ENCODE measurements at regions not wholly inside any gene's neighbourhood (a gene's known extent, or its start where the extent isn't known, plus 50 kb on each side); places are given as distances from the start of the nearest gene placed in this dataset.

- CTCF ChIA-PET (ENCODE audit: low intra/inter-chr PET ratio): no interaction called here
Measured at GRCh38 chr2:81645745-81646301, 1341.3 kb upstream of the LRRTM1 start.

More at GRCh38 chr2:81645745-81646301, 1341.3 kb upstream of the LRRTM1 start:
- no peaks in the 10 kb centered on the region for H3K9me1 ChIP-seq (ENCODE audit: control insufficient read depth, insufficient read depth, low read length)
- no peaks in the 10 kb centered on the region for H3K79me2 ChIP-seq (ENCODE audit: control insufficient read depth, insufficient read depth, low read length)
- no peak for FAIRE-seq
- no peak overlapping the region for H2AFZ ChIP-seq (ENCODE audit: low read depth, low read length)
- no peaks in the 10 kb centered on the region; the same call in 1 of the 2 replicates for H3K9me3 ChIP-seq (replicated peaks; ENCODE audit: control insufficient read depth, insufficient read depth, low read depth, low read length)
- H3K27me3 ChIP-seq (ENCODE audit: control insufficient read depth in 2 of 2, insufficient read depth in 2 of 2, low read length in 2 of 2): no peaks in the 10 kb centered on the region
- H3K27ac ChIP-seq (ENCODE audit: extremely low read depth, low read depth, low read length): no peak overlapping the region
- no peak overlapping the region for H3K4me2 ChIP-seq (ENCODE audit: insufficient read depth, low read length)
- ATAC-seq: no peak
- intact Hi-C loops (cut with micrococcal nuclease): no loop called here
- in situ Hi-C loops (cut with MboI): no loop called here
- TF ChIP-seq ETS2 (tag; IDR thresholded peaks at IDR 0.05; ENCODE audit: borderline replicate concordance, poor library complexity, severe bottlenecking) (no peak), FOXJ3 (CRISPR knock-in tag; IDR thresholded peaks at IDR 0.05) (no peak), TAF1 (IDR thresholded peaks at IDR 0.05; ENCODE audit: control insufficient read depth, extremely low read depth, insufficient read depth, low read length, severe bottlenecking) (no peak), GABPA (tag; conservative IDR thresholded peaks at IDR 0.05; ENCODE audit: low read depth) (no peak), HEY1 (CRISPR knock-in tag; IDR thresholded peaks at IDR 0.05; ENCODE audit: borderline replicate concordance) (no peak), SIN3A (IDR thresholded peaks at IDR 0.05; ENCODE audit: borderline replicate concordance in 2 of 2, control insufficient read depth in 1 of 2, low read depth in 2 of 2, low read length in 2 of 2) (no peak), SOX6 (IDR thresholded peaks at IDR 0.05) (no peak), ZBTB12 (CRISPR knock-in tag; IDR thresholded peaks at IDR 0.05) (no peak)
- H4K20me1 ChIP-seq (replicated peaks; ENCODE audit: control insufficient read depth, insufficient read depth, low read length): no peaks in the 10 kb centered on the region
- BruUV-seq (replicated peaks): no TSS peak
- 5% methylated on average over 2 of the region's 2 CpGs for WGBS (ENCODE audit: insufficient coverage, low coverage, missing lambda C conversion rate)
- no peaks in the 10 kb centered on the region for H3K4me1 ChIP-seq (replicated peaks in 1 of 2; ENCODE audit: control insufficient read depth in 2 of 2, insufficient read depth in 2 of 2, low read length in 2 of 2)
- H3K4me3 ChIP-seq: no peak overlapping the region
- DNase-seq (ENCODE audit: extremely low read depth in 1 of 4, low spot score in 3 of 4): no peak
- H3K36me3 ChIP-seq (ENCODE audit: control insufficient read depth, insufficient read depth, low read length): no peaks in the 10 kb centered on the region
- H3K9ac ChIP-seq (ENCODE audit: insufficient read depth in 1 of 2, low read depth in 2 of 2, low read length in 2 of 2): no peak overlapping the region
- POLR2A ChIA-PET: no interaction called here
